Aorta (tissue), 5 donors: ENCODE measurements at regions not wholly inside any gene's neighbourhood (a gene's known extent, or its start where the extent isn't known, plus 50 kb on each side); places are given as distances from the start of the nearest gene placed in this dataset.

Source experiments
- ATAC-seq: fragments of 200-7000 bp; cut with Tn5 transposase; one replicate; pipeline ENCODE4 v1.9.1; 2022; ENCODE audit warnings: moderate library complexity; ENCODE audit not compliant: low FRiP score
- DNase-seq, 2 donors: peaks; one replicate each; pipeline ENCODE4 v3.0.0-alpha.2; 2020
- H3K27ac ChIP-seq, 2 donors: one replicate each; pipeline ENCODE4 v1.5.1; 2013; ENCODE audit warnings: low read length in 2 of 2, mild to moderate bottlenecking in 2 of 2, moderate library complexity in 2 of 2, control low read depth in 1 of 2, inconsistent platforms in 1 of 2, low read depth in 1 of 2
- H3K27me3 ChIP-seq, 2 donors: one replicate each; pipeline ENCODE4 v1.6.1; 2013; ENCODE audit warnings: control low read depth in 1 of 2, low read length in 1 of 2, mild to moderate bottlenecking in 1 of 2, moderate library complexity in 1 of 2; ENCODE audit not compliant: insufficient read depth in 2 of 2, control insufficient read depth in 1 of 2
- H3K36me3 ChIP-seq, 2 donors: one replicate each; pipeline ENCODE4 v1.6.1; 2013; ENCODE audit warnings: control low read depth in 1 of 2, low read length in 1 of 2, mild to moderate bottlenecking in 1 of 2; ENCODE audit not compliant: insufficient read depth in 2 of 2, control insufficient read depth in 1 of 2
- H3K4me1 ChIP-seq, 2 donors: one replicate each; pipeline ENCODE4 v1.6.1; 2013; ENCODE audit warnings: low read length in 2 of 2, control low read depth in 1 of 2, mild to moderate bottlenecking in 1 of 2, moderate library complexity in 1 of 2; ENCODE audit not compliant: insufficient read depth in 2 of 2, control insufficient read depth in 1 of 2
- H3K4me3 ChIP-seq, 2 donors: one replicate each; pipeline ENCODE4 v1.5.1; 2013; ENCODE audit warnings: low read length in 2 of 2, control low read depth in 1 of 2, mild to moderate bottlenecking in 1 of 2
- H3K9me3 ChIP-seq: one replicate; pipeline ENCODE4 v1.6.1; 2013; ENCODE audit warnings: mild to moderate bottlenecking, low read length; ENCODE audit not compliant: control insufficient read depth
- WGBS, 2 donors: extraction: QIAGEN DNeasy Blood & Tissue Kit; methylation state at CpG; one replicate each; pipeline ENCODE4 v1.1.7; 2013; 5-methylcytosine and 5-hydroxymethylcytosine counted together
- intact Hi-C, 2 donors: fragments of 100-400 bp; cut with DNase I; formaldehyde crosslinking; loops; one replicate each; pipeline versions ENCODE4 v1.14.2 to v1.15.0; 2022
- donor health status: healthy with polysubstance abuse.
- donor health status: Bipolar disorder and iron deficiency.
- donor health status: DM: no; HTN: no; CAD: no.
- donor health status: DM: no; HTN: no; CAD: no.
- donor health status: DM: yes; HTN: yes; CAD: no.

- no peaks in the 10 kb centered on the region for H3K27me3 ChIP-seq
- H3K9me3 ChIP-seq = no peaks in the 10 kb centered on the region
- peaks cover 0 to 1% of the 10 kb centered on the region in 2 donors for H3K4me1 ChIP-seq
- 26 to 27% methylated on average over 5 of the region's 5 CpGs for WGBS, 2 donors
- no peaks in the 10 kb centered on the region for H3K36me3 ChIP-seq
- H3K4me3 ChIP-seq = no peak overlapping the region
- DNase-seq (peak in 1 of 2 donors; percentile 67), ATAC-seq (peak; percentile 64)
- peak overlapping the region in 1 of 2 donors; percentile 20 for H3K27ac ChIP-seq
- intact Hi-C loops = loop anchor here in 1 of 2 donors (5.0 kb wide), 1 partner anchor 160 kb away; no protein-coding TSS in a partner anchor
Observed at GRCh38 chr1:59062743-59063142, 234.2 kb upstream of the FGGY start.

DNA sequence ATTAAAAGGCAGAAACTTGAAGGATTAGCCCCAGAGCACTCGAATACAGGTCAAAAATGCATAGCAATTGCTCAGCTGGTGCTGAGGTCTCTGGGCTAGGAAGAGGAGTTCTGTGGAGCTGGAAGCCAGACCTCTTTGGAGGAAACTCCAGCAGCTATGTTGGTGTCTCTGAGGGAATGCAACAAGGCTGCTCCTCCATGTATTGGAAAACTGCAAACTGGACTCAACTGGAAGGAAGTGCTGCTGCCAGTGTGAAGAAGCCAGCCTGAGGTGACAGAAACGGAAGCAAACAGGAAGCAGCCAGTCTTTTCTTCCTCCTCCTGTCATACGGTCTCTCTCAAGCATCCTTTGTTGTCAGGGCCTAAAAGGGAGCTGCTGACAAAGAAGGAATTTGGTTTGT, 233.4 kb upstream of the FGGY start:
- Histone ChIP-seq H3K4me1 (peaks cover 0 to 1% of the 10 kb centered on the region in 2 donors), H3K27ac (peak overlapping the region; percentile 14 to 64), H3K4me3 (no peak overlapping the region), H3K9me3 (no peaks in the 10 kb centered on the region), H3K27me3 (no peaks in the 10 kb centered on the region), H3K36me3 (no peaks in the 10 kb centered on the region)
- ATAC-seq (no peak), DNase-seq (no peak)
- 68 to 72% methylated on average over 3 of the region's 3 CpGs for WGBS, 2 donors
- intact Hi-C loops = loop anchor here in 1 of 2 donors (5.0 kb wide), 1 partner anchor 161 kb away; no protein-coding TSS in a partner anchor

DNA sequence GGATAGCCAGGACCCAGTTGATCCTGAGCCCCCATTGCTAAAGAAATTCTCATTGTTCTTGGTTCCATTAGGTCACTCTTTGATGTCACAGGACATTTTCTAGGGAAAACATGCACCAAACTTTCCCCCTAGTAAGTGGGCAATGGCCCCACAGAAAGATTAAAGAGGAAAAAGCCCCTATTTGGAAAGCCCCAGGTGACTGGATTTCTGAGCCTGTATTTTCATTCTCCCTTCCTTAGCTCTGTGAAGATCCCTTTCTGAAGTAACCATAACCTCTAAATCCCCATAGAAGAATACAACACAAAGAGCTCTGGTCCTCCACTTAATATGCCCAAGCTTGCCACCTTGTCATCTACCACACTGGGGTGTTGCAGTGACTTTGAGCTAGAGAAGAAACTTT, 232.3 kb upstream of the FGGY start:
- H3K27ac ChIP-seq = no peak overlapping the region
- H3K4me1 ChIP-seq = peaks cover 0 to 1% of the 10 kb centered on the region in 2 donors
- no peaks in the 10 kb centered on the region for H3K9me3 ChIP-seq
- no peak overlapping the region for H3K4me3 ChIP-seq
- intact Hi-C loops = loop anchor here in 1 of 2 donors (5.0 kb wide), 1 partner anchor 162 kb away; no protein-coding TSS in a partner anchor
- DNase-seq = no peak
- H3K36me3 ChIP-seq = no peaks in the 10 kb centered on the region
- no peaks in the 10 kb centered on the region for H3K27me3 ChIP-seq
- no peak for ATAC-seq

DNA sequence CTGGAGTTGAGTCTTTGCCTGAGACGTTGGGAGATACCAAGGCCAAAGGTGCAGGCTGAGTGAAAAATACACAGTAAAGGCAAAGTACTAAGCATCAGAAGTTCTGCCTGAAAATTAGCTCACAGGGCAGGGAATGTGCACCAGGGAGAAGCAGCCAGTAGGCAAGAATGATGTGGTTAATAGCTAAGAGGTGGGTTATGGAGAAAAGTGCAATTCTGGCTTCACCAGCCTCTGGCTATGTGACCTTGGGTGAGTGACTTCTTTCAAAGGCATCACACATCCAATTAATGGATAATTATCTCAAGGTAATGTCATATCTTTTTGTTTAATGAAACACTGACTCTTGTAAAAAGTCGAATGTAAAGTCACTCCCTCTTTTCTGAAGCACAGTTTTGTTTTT, 230.7 kb upstream of the FGGY start:
- 77 to 80% methylated on average over 2 of the region's 2 CpGs for WGBS, 2 donors
- Histone ChIP-seq H3K4me3 (no peak overlapping the region), H3K36me3 (no peaks in the 10 kb centered on the region), H3K9me3 (no peaks in the 10 kb centered on the region), H3K27me3 (no peaks in the 10 kb centered on the region), H3K4me1 (peaks cover 0 to 1% of the 10 kb centered on the region in 2 donors), H3K27ac (no peak overlapping the region)
- no peak for ATAC-seq
- DNase-seq = no peak
- intact Hi-C loops = no loop called here

GRCh38 chr1:59070610-59071009, 226.3 kb upstream of the FGGY start:
- Histone ChIP-seq H3K36me3 (no peaks in the 10 kb centered on the region), H3K27ac (no peak overlapping the region), H3K4me3 (no peak overlapping the region), H3K4me1 (peaks cover 0 to 1% of the 10 kb centered on the region in 2 donors), H3K27me3 (no peaks in the 10 kb centered on the region), H3K9me3 (no peaks in the 10 kb centered on the region)
- intact Hi-C loops = no loop called here
- DNase-seq (no peak), ATAC-seq (no peak)

DNA sequence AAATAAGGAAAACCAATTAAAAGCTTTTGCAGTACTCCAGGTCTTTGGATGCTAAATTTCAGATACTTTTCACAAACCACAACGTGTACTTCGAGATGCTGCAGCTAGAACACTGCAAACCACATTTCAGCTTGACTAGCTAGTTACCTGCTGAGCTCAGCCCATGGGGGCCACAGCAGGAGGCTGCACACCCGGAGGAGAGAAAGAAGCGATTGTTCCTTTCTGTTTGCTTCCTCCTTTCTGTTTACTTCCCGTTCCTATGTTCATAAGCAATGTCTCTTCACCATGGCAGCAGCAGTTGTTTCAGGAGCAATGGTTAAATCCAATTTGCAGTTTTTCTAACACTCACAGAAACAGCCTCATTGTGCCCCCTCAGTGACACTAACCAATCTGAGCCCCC, 225.6 kb upstream of the FGGY start:
- intact Hi-C loops = no loop called here
- peaks cover 0 to 1% of the 10 kb centered on the region in 2 donors for H3K4me1 ChIP-seq
- no peak for DNase-seq
- no peak overlapping the region for H3K4me3 ChIP-seq
- no peaks in the 10 kb centered on the region for H3K27me3 ChIP-seq
- no peak for ATAC-seq
- H3K9me3 ChIP-seq = no peaks in the 10 kb centered on the region
- no peaks in the 10 kb centered on the region for H3K36me3 ChIP-seq
- 80 to 83% methylated on average over 5 of the region's 5 CpGs for WGBS, 2 donors
- no peak overlapping the region for H3K27ac ChIP-seq

DNA sequence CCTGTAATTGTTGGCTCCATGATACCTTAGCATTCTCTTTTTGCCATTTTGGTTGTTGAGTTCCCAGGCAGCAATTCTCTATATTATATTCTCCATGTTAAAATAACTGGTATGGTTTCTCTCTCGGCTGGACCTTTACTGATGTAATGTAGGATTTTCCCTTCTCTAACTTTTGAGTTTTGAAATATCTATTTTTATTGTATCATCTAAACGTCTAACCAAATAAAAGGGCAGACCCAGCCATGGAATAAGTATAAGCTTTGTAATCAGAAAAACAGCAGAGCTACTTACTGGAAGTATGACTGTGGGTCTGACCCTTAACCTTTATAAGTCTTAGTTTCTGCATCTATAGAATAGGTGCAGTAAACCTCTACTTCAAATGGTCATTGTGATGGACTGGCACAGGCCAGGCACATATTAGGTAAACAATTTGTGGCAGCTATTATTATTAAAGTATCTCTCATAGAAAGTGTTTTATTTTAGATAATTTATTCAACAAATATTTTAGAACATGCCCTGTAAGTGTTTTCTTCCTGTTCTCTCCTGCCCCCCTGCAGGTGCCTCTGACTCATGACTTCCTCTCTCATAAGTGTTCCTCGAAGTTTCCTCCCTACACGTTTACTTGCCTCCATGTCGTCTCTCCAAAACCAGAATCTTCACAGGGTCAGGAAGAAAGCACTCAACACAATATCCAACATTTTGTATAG, 224.9 kb upstream of the FGGY start:
- Histone ChIP-seq H3K36me3 (no peaks in the 10 kb centered on the region), H3K27ac (no peak overlapping the region), H3K27me3 (no peaks in the 10 kb centered on the region), H3K9me3 (no peaks in the 10 kb centered on the region), H3K4me1 (peaks cover 0 to 1% of the 10 kb centered on the region in 2 donors), H3K4me3 (no peak overlapping the region)
- 74 to 75% methylated on average over 5 of the region's 5 CpGs for WGBS, 2 donors
- intact Hi-C loops = no loop called here
- no peak for ATAC-seq
- DNase-seq = no peak

GRCh38 chr1:59072583-59072947, 224.3 kb upstream of the FGGY start:
- intact Hi-C loops = no loop called here
- H3K27me3 ChIP-seq = no peaks in the 10 kb centered on the region
- no peak for DNase-seq
- ATAC-seq = peak; percentile 16
- H3K27ac ChIP-seq = no peak overlapping the region
- no peaks in the 10 kb centered on the region for H3K9me3 ChIP-seq
- WGBS, 2 donors = 92% methylated on average over 5 of the region's 5 CpGs
- no peaks in the 10 kb centered on the region for H3K36me3 ChIP-seq
- no peak overlapping the region for H3K4me3 ChIP-seq
- H3K4me1 ChIP-seq = peaks cover 0 to 1% of the 10 kb centered on the region in 2 donors

GRCh38 chr1:59074598-59074997, 222.3 kb upstream of the FGGY start:
- H3K9me3 ChIP-seq = no peaks in the 10 kb centered on the region
- H3K4me1 ChIP-seq = no peaks in the 10 kb centered on the region
- no peaks in the 10 kb centered on the region for H3K36me3 ChIP-seq
- intact Hi-C loops = no loop called here
- WGBS, 2 donors = 59 to 86% methylated on average over 3 of the region's 3 CpGs
- H3K4me3 ChIP-seq = no peak overlapping the region
- DNase-seq (no peak), ATAC-seq (no peak)
- H3K27me3 ChIP-seq = no peaks in the 10 kb centered on the region
- H3K27ac ChIP-seq = no peak overlapping the region
